HepG2 (cell line): ENCODE measurements at regions not wholly inside any gene's neighbourhood (a gene's known extent, or its start where the extent isn't known, plus 50 kb on each side); places are given as distances from the start of the nearest gene placed in this dataset.

ENCODE experiments used
- FOSL2 ChIP-seq: sonication (generic); formaldehyde crosslinking; IDR thresholded peaks from 2 replicates; pipeline ENCODE4 v1.4.0; 2020; ENCODE audit warnings: missing genetic modification reagents
- MAFK ChIP-seq, 2 experiments: IDR thresholded peaks in 1 of 2; conservative IDR thresholded peaks in 1 of 2; 2 replicates each; pipeline ENCODE4 v1.6.1; 2011; ENCODE audit warnings: improper control_type of control experiment in 2 of 2, low read length in 2 of 2
- MTA3 ChIP-seq: sonication (generic); formaldehyde crosslinking; IDR thresholded peaks from 2 replicates; pipeline ENCODE4 v1.4.0; 2020; ENCODE audit warnings: missing genetic modification reagents
- MTERF4 ChIP-seq: sonication (generic); formaldehyde crosslinking; IDR thresholded peaks from 2 replicates; pipeline ENCODE4 v1.8.0; 2023; ENCODE audit warnings: mild to moderate bottlenecking, missing genetic modification reagents
- NR2F2 ChIP-seq: IDR thresholded peaks from 2 replicates; pipeline ENCODE4 v1.6.1; 2012; ENCODE audit warnings: low read depth, inconsistent platforms, borderline replicate concordance
- SALL1 ChIP-seq: sonication (generic); formaldehyde crosslinking; IDR thresholded peaks from 2 replicates; pipeline ENCODE4 v1.8.0; 2022; ENCODE audit warnings: mild to moderate bottlenecking, missing genetic modification reagents
- SP140L ChIP-seq: sonication (generic); formaldehyde crosslinking; IDR thresholded peaks from 2 replicates; pipeline ENCODE4 v1.4.0; 2020; ENCODE audit warnings: missing genetic modification reagents, borderline replicate concordance
- TBL1XR1 ChIP-seq: fragments of 150-350 bp; IDR thresholded peaks from 2 replicates; pipeline ENCODE4 v1.6.1; 2014; ENCODE audit warnings: borderline replicate concordance, low read length; ENCODE audit not compliant: partially characterized antibody
- TOE1 ChIP-seq: sonication (generic); formaldehyde crosslinking; IDR thresholded peaks from 2 replicates; pipeline ENCODE4 v1.4.0; 2020; ENCODE audit warnings: mild to moderate bottlenecking, missing genetic modification reagents
- ZBTB1 ChIP-seq: sonication (generic); formaldehyde crosslinking; IDR thresholded peaks from 2 replicates; pipeline ENCODE4 v1.4.0; 2020; ENCODE audit warnings: missing genetic modification reagents, borderline replicate concordance
- ZBTB34 ChIP-seq: sonication (generic); formaldehyde crosslinking; IDR thresholded peaks from 2 replicates; pipeline ENCODE4 v1.8.0; 2022; ENCODE audit warnings: mild to moderate bottlenecking, missing genetic modification reagents
- ZNF468 ChIP-seq: sonication (generic); formaldehyde crosslinking; IDR thresholded peaks from 2 replicates; pipeline ENCODE4 v1.8.0; 2022; ENCODE audit warnings: mild to moderate bottlenecking, moderate library complexity, missing genetic modification reagents
- ZNF558 ChIP-seq: sonication (generic); formaldehyde crosslinking; IDR thresholded peaks from 2 replicates; pipeline ENCODE4 v1.9.0; 2022; ENCODE audit warnings: mild to moderate bottlenecking, missing genetic modification reagents, borderline replicate concordance
- ZNF652 ChIP-seq: IDR thresholded peaks from 2 replicates; pipeline ENCODE4 v1.6.1; 2016; ENCODE audit warnings: low read depth, borderline replicate concordance
- TF ChIP-seq, protein P1 (sequence below), 2 experiments: sonication (generic) in 1 of 2; formaldehyde crosslinking in 1 of 2; IDR thresholded peaks; 2 replicates each; pipeline versions ENCODE4 v1.6.1 to v1.9.0; 2014 to 2022; ENCODE audit warnings: antibody characterized with exemption in 1 of 2, borderline replicate concordance in 1 of 2, inconsistent platforms in 1 of 2, low read depth in 1 of 2, missing genetic modification reagents in 1 of 2
- TF ChIP-seq, protein P2 (sequence below), 2 experiments: sonication (generic) in 1 of 2; formaldehyde crosslinking in 1 of 2; IDR thresholded peaks; 2 replicates each; pipeline versions ENCODE4 v1.5.1 to v1.6.1; 2011 to 2020; ENCODE audit warnings: borderline replicate concordance in 1 of 2, low read depth in 1 of 2, low read length in 1 of 2, mild to moderate bottlenecking in 1 of 2, missing genetic modification reagents in 1 of 2, moderate library complexity in 1 of 2

- TF ChIP-seq, protein P1, sequence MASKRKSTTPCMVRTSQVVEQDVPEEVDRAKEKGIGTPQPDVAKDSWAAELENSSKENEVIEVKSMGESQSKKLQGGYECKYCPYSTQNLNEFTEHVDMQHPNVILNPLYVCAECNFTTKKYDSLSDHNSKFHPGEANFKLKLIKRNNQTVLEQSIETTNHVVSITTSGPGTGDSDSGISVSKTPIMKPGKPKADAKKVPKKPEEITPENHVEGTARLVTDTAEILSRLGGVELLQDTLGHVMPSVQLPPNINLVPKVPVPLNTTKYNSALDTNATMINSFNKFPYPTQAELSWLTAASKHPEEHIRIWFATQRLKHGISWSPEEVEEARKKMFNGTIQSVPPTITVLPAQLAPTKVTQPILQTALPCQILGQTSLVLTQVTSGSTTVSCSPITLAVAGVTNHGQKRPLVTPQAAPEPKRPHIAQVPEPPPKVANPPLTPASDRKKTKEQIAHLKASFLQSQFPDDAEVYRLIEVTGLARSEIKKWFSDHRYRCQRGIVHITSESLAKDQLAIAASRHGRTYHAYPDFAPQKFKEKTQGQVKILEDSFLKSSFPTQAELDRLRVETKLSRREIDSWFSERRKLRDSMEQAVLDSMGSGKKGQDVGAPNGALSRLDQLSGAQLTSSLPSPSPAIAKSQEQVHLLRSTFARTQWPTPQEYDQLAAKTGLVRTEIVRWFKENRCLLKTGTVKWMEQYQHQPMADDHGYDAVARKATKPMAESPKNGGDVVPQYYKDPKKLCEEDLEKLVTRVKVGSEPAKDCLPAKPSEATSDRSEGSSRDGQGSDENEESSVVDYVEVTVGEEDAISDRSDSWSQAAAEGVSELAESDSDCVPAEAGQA (IDR thresholded peaks at IDR 0.05; ENCODE audit: low read depth), result no peak
- TF ChIP-seq, protein P1 (CRISPR knock-in tag; IDR thresholded peaks at IDR 0.05; ENCODE audit: borderline replicate concordance), result no peak
- TF ChIP-seq, protein P2, sequence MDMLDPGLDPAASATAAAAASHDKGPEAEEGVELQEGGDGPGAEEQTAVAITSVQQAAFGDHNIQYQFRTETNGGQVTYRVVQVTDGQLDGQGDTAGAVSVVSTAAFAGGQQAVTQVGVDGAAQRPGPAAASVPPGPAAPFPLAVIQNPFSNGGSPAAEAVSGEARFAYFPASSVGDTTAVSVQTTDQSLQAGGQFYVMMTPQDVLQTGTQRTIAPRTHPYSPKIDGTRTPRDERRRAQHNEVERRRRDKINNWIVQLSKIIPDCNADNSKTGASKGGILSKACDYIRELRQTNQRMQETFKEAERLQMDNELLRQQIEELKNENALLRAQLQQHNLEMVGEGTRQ (IDR thresholded peaks at IDR 0.05; ENCODE audit: low read depth, low read length), result no peak
- TF ChIP-seq, protein P2 (CRISPR knock-in tag; IDR thresholded peaks at IDR 0.05; ENCODE audit: borderline replicate concordance), result no peak
- TF ChIP-seq MTERF4 (CRISPR knock-in tag), result no peak
- TF ChIP-seq TOE1, result no peak
- TF ChIP-seq MAFK (conservative IDR thresholded peaks at IDR 0.05 in 1 of 2, IDR thresholded peaks at IDR 0.05 in 1 of 2; ENCODE audit: low read length in 2 of 2), result no peak
- peak; percentile 26; the same call in 1 of the 2 replicates for TF ChIP-seq FOSL2 (CRISPR knock-in tag)
- no peak for TF ChIP-seq MTA3 (CRISPR knock-in tag)
- no peak for TF ChIP-seq SALL1 (CRISPR knock-in tag)
- TF ChIP-seq ZBTB34, result no peak
- no peak for TF ChIP-seq NR2F2
- no peak for TF ChIP-seq ZBTB1 (CRISPR knock-in tag)
- TF ChIP-seq ZNF468 (CRISPR knock-in tag), result no peak
- TF ChIP-seq ZNF558 (CRISPR knock-in tag), result no peak
- TF ChIP-seq ZNF652 (CRISPR knock-in tag), result peak; percentile 84
- TF ChIP-seq TBL1XR1, result no peak
- no peak for TF ChIP-seq SP140L (CRISPR knock-in tag)
These were observed 94.3 kb upstream of the CTSC start (continued) for GRCh38 chr11:88431675-88432341.
